ENCODE measurements at regions not wholly inside any gene's neighbourhood (a gene's known extent, or its start where the extent isn't known, plus 50 kb on each side); places are given as distances from the start of the nearest gene placed in this dataset.

DNA sequence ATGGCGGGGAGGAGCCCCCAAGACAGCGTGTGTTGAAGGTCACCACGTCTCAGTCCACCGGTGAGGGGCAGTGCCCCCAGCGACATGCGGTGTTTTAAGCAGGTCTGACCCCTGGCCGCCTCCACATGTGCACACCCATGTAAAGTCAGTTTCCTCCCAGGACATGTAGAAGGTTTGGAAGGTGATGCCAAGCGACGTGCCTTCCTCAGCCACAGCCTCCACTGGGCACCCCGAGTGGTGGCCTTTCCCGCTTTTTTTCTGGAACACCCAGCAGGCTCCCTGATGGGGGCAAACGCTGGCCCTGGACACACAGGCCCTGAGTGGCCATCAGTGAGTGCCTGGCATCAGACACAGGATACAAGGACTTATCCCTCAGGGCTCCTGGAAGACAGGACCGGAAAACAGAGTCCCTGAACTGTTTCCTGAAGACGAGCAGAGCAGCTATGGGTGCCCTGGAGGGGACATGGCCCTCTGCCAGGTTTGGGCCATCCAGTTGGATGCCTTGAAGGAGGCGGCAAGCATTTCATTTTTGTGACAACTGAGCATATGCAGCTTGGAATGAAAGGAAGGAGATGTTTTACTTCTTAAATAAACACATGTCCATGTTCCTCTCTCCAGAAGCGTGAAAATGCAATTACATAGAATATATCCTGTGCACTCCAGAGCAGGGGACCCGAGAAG is 275.8 kb upstream of the IRX2 start:
- DNase-seq (ENCODE audit: low spot score) = no peak
- no peak for FAIRE-seq

DNA sequence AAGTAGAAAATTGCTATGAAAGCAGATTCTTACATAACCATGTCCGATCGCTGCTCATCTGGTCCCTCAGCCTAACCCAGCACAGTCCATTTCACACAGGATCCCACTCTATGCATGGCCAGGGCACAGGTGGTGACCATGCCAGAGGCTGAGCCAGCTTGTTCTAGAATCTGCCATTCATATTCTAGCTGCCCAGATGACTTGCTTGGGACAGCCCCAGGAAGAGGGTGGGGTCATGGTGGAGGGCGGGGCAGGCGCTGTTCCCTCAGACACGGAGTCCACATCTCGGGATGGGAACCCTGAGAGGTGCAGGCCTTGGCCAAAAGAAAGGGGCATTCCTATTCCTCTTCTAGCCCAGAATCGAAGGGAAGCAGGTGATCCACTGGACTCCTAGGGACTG is 275.2 kb upstream of the IRX2 start:
- FAIRE-seq (no peak), DNase-seq (ENCODE audit: low spot score) (no peak)

DNA sequence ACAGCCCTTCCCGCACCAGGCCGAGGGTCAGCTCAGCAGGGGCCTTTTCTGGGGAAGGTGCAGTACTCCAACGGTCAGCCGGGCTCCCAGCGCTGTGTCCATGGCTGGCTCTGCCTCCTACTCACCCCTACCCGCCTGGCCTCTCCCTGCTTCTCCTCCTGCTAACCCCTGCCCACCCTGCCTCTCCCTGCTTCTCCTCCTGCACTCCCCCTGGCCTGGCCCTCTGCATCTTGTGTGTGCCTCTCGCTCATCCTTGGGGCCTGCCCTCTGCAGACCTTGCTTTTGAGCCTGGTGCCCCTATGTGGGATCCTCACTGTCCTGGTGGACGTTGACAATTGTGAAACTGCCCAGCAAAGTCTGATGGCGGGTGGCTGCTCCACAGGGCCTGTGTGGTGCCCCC is 274.6 kb upstream of the IRX2 start:
- DNase-seq (ENCODE audit: low spot score) (no peak), FAIRE-seq (no peak)

DNA sequence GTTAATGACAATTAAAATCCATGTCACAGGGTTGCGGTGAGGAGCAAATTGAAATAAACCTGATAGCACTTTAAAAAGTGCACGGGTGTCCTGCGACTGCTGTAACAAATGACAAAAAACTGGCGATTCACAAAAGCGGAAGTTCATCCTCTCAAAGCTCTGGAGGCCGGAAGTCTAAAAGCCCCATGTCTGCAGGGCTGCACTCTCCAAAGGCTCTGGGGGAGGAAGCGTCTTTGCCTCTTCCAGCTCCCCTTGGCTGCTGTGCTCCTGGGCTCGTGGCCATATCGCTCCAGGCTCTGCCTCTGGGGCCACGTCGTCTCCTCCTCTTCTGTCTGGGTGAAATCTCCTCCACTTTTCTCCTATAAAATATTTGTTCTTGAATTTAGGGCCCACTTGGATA is 273.9 kb upstream of the IRX2 start:
- DNase-seq (ENCODE audit: low spot score) = no peak
- FAIRE-seq = no peak

DNA sequence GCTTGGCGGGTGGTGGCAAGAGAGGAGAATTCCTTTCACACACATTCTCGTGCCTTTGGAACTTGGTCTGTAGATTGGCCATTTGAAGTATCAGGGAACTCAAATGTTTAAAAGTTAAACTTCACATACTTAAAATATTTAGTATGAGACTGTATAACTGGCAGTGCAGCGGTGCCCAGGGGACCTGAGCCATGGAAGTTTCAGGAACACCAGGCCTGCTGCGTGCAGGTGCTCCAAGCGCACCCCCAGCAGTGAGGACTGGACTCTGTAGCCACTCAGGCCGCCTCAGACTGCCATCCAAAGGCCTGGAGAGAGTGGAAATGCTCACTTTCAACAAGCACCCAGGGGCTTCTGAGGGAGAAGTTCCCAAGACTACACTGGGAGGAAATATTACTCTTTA is 273.5 kb upstream of the IRX2 start:
- FAIRE-seq = no peak
- DNase-seq (ENCODE audit: low spot score) = no peak

DNA sequence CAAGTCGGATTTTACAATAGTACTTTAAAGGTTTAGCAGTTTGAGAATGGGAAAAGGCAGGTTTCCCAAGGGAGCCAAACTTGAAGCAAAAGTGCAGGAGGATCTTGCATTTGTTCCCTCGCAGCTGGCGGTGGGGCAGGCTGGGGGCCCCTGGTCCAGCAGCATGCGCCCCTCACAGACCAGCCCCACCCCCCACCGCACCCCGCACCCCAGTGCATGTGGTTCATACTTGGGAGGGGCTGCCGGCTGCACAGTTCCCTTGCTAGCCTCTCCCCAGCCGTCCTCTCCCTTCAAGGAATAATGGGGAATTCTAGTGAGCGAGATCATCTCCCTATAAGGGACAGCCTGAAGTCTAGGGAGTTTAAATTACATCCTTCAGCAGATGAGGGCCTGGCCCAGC is 273.1 kb upstream of the IRX2 start:
- FAIRE-seq = no peak
- DNase-seq (ENCODE audit: low spot score) = no peak

DNA sequence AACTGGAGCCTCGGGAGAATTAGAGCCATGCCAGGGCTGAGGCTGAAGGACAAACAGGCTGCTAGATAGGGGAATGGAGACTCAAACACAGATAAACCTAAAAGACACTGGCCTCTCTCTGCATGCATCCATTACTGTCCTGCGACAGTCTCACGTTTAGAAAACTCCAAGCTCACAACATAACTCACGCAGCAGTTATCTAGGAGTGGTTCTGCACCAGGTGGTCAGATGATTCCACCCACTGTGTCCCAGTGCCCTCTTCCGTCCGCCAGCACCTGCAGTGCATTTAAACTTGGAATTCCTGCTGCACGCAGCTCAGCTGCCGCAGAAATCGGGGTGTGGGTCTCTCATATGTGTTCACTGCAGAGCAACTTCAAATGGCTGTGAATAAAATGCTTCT is 272.6 kb upstream of the IRX2 start:
- FAIRE-seq (no peak), DNase-seq (ENCODE audit: low spot score) (no peak)

DNA sequence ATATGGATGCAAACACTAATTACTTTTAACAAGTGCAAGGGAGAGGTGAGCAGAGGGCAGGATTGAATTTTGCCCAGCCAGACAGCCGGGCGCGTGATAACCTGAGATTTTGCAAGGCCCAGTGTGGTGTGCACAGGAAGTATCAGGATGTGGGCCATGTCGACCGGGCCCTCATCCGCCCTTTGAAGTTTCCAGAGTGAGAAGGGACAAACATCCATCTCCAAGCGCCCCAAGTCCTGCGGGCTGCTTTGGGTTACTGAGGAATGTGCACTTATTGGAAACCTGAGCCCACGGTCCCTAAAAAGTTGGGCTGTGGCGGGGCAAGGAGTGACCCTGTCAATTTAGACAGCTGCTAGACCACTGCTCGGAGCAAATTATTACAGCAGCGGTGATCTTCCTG is 272.2 kb upstream of the IRX2 start:
- FAIRE-seq = no peak

DNA sequence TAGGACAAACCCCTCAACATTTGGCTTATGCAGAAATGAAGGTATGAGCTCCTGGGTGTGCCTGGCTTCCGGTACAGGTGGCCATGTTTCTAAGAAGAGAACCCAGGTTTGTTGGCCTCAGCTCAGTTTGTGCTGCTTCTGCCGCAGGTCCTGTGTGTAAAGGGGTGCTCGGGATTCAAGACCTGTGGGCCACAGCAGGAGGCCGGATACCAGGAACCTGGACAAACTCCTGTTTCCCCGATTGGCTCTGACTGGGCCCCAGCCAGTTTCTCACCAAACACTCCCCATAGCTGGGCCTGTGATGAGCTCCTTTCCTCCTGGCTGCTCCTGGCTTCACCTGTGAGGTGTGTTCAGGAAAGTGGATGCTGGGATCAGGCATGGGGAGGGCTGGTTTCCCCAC is 271.2 kb upstream of the IRX2 start:
- DNase-seq (ENCODE audit: low spot score) (no peak), FAIRE-seq (no peak)

More for the DNA sequence above, 272.2 kb upstream of the IRX2 start:
- DNase-seq (ENCODE audit: low spot score) = no peak

DNA sequence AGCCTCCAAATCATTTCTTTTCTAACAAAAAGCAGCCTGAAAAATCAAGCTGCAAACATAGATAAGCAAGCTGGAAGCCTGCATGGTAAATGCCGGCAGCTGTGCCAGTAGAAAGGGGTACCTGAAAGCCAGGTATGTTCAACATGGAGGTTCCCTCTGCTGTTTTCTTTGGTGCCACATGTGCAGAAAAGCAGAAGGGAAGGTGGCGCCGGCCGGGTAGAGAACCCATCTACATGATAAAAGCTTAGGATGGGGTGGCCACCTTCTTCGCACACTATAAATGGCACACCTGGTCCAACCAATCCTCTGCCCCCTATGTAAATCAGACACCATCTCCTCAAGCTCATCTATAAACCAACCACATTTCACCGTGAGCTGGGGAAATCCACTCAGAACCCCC is 268.9 kb upstream of the IRX2 start:
- no peak for FAIRE-seq
- no peak for DNase-seq (ENCODE audit: low spot score)

DNA sequence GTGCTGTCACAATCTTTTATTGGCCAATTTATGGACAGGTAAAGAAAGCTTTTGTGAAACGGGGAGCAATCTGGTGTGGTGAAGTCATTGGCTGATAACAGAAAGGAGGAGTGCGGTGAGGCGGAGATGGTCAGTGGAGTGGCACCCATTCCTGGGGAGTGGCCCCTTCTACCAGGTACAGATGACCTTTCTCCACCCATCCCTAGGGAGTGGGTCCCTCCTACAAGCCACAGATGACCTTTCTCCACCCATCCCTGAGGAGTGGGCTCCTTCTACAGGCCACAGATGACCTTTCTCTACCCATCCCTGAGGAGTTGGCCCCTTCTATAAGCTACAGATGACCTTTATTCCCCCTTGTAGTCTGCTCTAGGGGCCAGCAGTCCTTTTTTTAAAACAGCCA is 267.6 kb upstream of the IRX2 start:
- FAIRE-seq (no peak), DNase-seq (ENCODE audit: low spot score) (no peak)

DNA sequence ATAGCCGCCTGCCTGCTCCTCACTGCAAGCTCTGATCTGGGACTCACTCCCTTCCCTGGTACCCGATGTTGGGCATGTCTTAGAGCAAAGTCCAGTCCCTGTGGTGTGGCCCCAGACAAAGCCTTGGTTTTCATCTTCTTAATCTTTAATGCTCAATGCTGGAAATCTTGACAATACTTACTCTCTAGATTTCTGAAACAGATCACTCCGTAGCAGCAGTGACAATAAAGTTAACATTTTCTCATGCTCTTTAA is 260.2 kb upstream of the IRX2 start:
- FAIRE-seq (no peak), DNase-seq (ENCODE audit: low spot score) (no peak)

DNA sequence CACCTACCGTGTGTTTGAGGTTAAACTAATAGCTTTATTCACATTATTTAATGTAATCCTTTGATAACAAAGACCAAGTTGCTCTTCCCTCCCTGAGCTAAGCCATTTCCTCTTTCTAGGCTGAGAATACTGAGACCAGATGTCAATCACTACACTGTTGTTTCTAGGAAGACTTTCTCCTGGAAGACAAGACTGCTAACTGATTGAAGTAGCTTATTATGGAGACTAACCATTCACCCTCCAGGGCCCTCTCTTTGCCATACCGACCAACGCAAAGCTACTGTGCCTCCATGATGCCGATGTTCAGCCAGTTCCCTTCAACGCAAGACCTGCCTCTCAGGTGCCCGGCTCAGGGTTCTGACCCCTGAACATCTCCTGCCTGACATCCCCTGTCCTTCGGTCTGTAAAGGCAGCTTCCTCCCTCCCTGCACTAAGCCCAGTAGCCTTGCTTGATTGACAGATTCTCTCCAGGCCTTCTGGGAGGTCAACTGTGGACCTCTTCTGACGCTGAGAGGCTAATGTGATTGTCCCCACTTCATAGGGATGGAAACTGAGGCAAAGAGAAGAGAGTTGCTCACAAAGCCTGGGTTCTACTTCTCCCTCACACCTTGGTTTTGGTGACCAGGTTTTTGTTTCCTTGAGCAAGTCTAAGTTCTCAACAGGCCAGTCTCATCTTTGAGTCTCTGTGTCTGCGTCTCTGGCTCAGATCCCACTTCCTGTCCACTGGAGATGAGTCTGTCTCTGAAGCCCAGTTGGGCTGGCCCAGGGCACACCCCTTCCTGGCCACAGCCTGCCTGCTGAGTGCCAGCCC is 259.7 kb upstream of the IRX2 start:
- FAIRE-seq (no peak), DNase-seq (ENCODE audit: low spot score) (no peak)

DNA sequence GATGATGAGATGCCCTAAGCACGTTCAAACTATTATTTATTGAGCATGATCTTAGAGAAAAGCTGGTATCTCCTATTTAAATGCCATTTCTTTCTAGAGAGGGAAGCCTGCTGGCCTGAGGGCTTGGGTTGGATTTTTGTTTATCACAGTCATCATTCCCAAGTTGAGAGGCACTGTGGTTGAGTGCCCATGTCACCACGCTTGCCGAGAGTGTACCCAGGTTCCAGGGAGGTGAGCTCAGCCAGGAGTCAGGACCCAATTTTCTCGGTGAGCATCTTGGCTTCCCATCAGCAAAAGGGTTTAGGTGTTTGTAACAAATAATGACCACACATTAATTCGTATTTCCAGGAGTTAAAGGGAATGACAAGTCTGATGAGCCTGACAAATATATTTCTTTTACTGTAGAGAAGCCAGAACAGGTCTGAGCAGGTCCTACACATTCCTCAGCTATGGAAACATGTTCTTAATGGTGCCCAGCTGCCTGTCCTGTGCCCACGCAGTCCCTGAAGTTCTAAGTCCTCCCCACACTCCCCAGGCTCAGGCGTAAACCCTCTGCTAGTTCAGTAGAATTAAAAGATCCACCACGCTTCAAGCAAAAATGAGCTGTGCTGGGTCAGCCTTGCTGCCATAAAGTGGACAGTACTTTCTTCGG is 258.9 kb upstream of the IRX2 start:
- FAIRE-seq (no peak), DNase-seq (ENCODE audit: low spot score) (no peak)

DNA sequence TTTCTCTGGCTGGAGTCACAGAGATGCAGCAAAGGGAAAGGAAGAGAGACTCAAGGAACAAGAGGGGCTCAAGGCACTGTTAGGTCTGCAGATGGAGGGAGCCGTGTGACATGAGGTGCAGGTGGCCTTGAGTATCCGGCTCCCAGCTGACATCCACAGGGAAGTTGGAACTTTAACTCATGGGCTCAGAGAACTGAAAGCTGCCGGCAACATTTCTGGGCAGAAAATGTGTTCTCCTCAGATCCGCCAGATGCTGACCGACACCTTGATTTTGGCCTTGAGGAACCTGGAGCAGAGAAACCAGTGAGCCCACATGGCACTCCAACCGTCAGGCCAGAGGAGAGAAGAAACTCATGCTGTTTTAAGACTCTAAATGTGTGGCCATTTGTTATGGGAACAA is 258.1 kb upstream of the IRX2 start:
- no peak for FAIRE-seq
- DNase-seq (ENCODE audit: low spot score) = no peak

DNA sequence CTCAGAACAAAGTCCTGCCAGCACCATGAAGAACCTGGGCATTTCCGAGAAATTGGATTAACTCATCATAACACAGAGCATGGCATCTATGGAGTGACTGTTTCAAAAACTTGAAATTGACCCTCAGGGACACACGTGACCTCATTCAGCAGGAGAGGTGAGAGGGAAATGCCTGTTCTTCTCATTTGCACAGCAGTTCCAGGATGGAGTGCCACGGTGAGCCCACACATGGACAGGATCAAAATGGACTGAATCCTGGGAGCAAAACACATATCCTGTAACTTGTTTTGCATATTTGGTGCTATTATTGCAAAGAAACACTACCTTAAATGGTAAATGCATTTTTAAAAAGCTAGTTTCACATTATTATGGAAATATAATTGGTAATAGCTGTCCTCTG is 256.1 kb upstream of the IRX2 start:
- DNase-seq (ENCODE audit: low spot score) (no peak), FAIRE-seq (no peak)

DNA sequence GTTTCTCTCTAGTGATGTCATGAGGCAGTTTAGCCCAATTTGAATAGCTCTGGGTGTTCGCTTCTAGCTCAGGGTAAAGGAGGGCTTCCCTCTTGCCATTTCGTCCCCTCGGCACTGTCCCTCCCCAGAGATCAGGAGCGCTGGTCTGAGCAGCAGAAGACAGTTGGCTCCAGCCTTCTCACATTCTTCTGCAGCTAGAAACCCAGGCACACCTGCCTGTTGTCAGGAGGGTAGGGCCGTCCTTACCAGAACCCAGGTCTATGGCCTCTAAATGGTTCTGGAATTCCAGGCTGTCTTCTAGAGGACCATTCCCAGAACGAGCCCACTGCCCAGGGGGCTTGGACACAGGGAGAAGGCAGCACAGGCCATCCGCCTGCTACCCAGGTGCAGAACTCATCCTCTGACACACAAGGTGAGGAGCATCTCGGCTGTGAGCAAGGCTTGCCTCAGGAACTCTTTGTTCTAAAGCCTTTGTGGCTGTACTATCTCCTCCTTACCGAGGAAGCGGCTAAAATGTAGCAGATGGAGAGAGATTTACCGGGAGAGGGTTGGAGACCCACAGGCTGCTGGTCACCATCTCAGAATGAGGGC is 255.6 kb upstream of the IRX2 start:
- no peak for DNase-seq (ENCODE audit: low spot score)

DNA sequence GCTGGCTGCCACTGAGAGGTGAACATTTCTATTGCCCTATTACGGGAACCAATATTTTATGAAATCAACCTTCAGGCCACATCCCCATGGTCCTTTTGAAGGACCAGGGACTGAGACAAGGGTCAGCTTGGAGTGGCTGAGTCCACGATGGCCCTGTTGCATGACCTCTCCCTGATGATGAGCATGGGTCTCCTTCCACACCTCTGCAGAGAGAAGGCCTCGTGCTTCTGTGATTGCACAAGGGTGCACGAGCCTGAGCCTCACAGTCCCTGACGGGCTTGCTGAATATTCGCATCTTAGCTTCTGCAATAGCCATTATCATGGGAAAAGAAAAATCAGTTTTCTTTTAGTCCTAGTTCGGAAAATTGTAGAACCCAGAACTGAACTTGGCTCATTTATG is 255.0 kb upstream of the IRX2 start:
- DNase-seq (ENCODE audit: low spot score) (no peak), FAIRE-seq (no peak)

More for the DNA sequence above, 255.6 kb upstream of the IRX2 start:
- no peak for FAIRE-seq

DNA sequence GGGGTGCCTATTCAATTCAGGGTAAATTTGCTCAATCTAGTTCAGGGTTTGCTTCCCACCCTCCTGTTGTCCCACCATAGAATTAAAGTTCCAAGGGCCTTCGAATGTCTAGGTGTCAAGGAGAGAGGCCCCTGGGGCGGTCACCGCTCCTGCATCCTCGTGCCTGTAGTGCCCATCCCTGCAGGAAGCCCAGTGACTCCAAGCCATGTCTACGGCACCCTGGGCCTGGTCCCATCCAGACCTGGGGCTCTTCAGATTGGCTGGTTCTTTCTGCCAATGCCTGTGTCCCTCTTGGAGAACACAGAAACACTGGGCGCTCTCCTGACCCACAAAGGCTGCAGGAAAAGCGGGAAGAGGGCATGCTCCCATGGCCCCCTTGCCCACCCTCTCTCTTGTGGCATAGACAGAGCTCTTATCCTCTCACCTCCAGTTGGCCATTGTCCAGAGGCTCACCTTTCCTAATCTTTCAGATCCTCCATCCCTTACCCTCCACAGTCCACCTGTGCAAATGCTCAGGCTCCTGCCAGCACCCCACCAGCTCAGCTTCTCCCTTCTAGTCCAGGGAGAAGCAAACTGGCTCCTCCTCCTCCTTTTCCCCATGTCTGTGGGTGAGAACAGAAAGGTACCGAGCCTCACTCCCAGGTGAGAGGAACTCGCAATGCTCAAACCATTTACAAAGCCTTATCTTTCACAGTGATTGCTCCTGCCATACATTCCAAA is 253.0 kb upstream of the IRX2 start:
- no peak for FAIRE-seq
- no peak for DNase-seq (ENCODE audit: low spot score)

DNA sequence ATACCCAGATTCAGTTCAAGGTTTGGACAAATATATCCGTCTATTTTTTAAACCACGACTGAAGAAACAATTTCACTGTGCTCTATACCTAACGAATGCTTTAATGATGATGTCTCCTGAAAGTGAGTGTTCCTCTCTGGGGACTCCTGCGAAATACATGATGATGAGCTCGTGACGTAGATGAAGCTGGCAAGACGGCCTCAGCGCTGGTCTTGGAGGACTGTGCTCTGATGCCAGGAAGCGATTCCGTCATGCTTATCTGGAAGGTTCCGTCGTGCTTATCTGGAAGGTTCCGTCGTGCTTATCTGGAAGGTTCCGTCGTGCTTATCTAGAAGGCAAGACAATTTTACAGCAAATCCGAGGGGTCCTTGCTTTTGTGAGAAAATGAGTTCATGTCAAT is 250.8 kb upstream of the IRX2 start:
- FAIRE-seq (no peak), DNase-seq (ENCODE audit: low spot score) (no peak)

DNA sequence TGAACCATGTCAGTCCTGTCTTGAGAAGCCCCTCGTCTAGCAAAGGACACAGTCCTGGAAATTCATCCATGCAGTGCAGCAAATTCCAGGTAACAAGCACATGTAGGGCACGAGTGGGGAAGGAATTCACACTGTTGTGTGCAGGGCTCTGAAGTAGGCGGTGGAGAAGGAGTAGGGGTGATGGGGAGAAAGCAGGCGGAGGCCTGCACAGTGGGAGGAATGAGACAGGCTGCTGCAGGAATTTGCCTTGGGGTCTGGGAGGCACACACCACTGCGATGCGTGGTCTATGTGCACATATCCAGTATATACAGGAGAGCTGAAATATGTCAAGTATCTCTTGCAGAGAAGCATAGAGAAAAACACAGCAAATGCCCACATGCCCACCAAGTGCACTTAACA is 249.2 kb upstream of the IRX2 start:
- FAIRE-seq = no peak
- no peak for DNase-seq (ENCODE audit: low spot score)

DNA sequence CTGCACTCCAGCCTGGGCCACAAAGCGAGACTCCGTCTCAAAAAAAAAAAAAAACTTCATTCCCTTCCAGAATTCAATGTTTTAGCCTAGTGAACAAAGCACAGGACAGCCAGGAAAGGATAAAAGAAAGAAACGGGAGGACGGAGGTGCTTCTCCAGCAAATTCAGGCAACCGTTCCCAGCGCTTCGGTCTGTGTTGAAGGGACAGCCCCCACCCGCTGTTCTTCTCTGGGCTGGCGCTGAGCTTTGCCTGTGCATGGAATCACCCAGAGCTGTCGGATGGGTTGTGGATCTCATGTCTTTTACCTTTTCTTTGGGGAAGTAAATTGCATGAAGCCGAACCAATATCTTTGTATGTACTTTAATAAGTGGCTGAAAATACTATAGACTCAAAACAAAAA is 248.4 kb upstream of the IRX2 start:
- FAIRE-seq (no peak), DNase-seq (ENCODE audit: low spot score) (no peak)
